ENCODE measurements at regions not wholly inside any gene's neighbourhood (a gene's known extent, or its start where the extent isn't known, plus 50 kb on each side); places are given as distances from the start of the nearest gene placed in this dataset.

DNA sequence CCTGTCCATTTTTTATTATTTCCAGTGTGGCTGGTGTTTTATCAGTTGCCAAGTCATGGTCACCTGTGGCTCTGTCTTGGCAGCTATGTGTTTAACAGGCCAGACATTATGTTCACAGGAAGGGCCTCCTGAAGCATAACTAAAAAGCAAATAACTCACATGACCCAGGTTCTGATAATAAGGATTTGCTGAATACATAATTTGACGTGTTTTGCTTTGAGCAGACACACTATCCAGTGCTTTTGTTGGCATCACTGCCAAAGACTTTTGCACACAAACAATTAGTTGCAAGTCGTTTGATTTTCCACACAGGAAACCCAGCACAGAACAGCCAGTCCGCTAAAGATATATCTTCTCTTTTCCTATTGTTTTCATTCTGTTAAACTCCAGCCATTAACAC is 173.6 kb downstream of the ARL4A start:
- no peak overlapping the region for H3K4me3 ChIP-seq (ENCODE audit: insufficient read depth, low read length)
- no peaks in the 10 kb centered on the region for H3K4me1 ChIP-seq (ENCODE audit: insufficient read depth, low read length)
- H2AFZ ChIP-seq (ENCODE audit: low read length), result peak overlapping the region; percentile 1
- no peaks in the 10 kb centered on the region for H3K9me3 ChIP-seq (ENCODE audit: low read depth, low read length)
- H3K27me3 ChIP-seq (ENCODE audit: insufficient read depth, low read length), result no peaks in the 10 kb centered on the region
- no peak overlapping the region for H3K4me2 ChIP-seq (ENCODE audit: insufficient read depth, low read length)
- H4K20me1 ChIP-seq (ENCODE audit: insufficient read depth, low read length), result no peaks in the 10 kb centered on the region
- H3K27ac ChIP-seq (ENCODE audit: low read depth, low read length), result no peak overlapping the region
- H3K79me2 ChIP-seq (ENCODE audit: insufficient read depth, low read length), result no peaks in the 10 kb centered on the region
- no peaks in the 10 kb centered on the region for H3K36me3 ChIP-seq (ENCODE audit: insufficient read depth, low read length)
- TF ChIP-seq, protein P1, sequence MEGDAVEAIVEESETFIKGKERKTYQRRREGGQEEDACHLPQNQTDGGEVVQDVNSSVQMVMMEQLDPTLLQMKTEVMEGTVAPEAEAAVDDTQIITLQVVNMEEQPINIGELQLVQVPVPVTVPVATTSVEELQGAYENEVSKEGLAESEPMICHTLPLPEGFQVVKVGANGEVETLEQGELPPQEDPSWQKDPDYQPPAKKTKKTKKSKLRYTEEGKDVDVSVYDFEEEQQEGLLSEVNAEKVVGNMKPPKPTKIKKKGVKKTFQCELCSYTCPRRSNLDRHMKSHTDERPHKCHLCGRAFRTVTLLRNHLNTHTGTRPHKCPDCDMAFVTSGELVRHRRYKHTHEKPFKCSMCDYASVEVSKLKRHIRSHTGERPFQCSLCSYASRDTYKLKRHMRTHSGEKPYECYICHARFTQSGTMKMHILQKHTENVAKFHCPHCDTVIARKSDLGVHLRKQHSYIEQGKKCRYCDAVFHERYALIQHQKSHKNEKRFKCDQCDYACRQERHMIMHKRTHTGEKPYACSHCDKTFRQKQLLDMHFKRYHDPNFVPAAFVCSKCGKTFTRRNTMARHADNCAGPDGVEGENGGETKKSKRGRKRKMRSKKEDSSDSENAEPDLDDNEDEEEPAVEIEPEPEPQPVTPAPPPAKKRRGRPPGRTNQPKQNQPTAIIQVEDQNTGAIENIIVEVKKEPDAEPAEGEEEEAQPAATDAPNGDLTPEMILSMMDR (IDR thresholded peaks at IDR 0.05; ENCODE audit: extremely low read depth, low read depth, low read length), result no peak
- no peak for DNase-seq (ENCODE audit: insufficient read length, low spot score, missing footprints)

DNA sequence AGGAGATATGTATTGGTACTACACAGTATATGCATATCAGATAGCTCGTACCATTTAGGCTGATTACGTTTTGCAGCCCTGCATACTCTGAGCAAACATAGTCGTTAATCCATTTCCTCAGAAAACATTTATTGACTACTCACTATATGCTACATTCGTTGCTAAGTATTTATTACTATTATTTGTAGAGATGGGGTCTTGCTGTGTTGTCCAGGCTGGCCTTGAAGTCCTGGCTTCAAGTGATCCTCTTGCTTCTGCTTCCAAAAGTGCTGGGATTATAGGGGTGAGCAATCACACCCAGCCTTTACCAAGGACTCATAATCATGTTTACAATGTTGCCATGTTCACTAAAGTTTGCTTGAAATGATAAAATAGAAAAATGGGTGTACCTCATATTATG is 174.7 kb downstream of the ARL4A start:
- Histone ChIP-seq H3K4me3 (ENCODE audit: insufficient read depth, low read length) (no peak overlapping the region), H3K27ac (ENCODE audit: low read depth, low read length) (no peak overlapping the region), H3K9me3 (ENCODE audit: low read depth, low read length) (no peaks in the 10 kb centered on the region), H4K20me1 (ENCODE audit: insufficient read depth, low read length) (no peaks in the 10 kb centered on the region), H3K4me1 (ENCODE audit: insufficient read depth, low read length) (no peaks in the 10 kb centered on the region), H3K36me3 (ENCODE audit: insufficient read depth, low read length) (no peaks in the 10 kb centered on the region), H2AFZ (ENCODE audit: low read length) (no peak overlapping the region), H3K27me3 (ENCODE audit: insufficient read depth, low read length) (no peaks in the 10 kb centered on the region), H3K79me2 (ENCODE audit: insufficient read depth, low read length) (no peaks in the 10 kb centered on the region), H3K4me2 (ENCODE audit: insufficient read depth, low read length) (no peak overlapping the region)
- TF ChIP-seq, protein P1 (IDR thresholded peaks at IDR 0.05; ENCODE audit: extremely low read depth, low read depth, low read length), result no peak
- no peak for DNase-seq (ENCODE audit: insufficient read length, low spot score, missing footprints)

DNA sequence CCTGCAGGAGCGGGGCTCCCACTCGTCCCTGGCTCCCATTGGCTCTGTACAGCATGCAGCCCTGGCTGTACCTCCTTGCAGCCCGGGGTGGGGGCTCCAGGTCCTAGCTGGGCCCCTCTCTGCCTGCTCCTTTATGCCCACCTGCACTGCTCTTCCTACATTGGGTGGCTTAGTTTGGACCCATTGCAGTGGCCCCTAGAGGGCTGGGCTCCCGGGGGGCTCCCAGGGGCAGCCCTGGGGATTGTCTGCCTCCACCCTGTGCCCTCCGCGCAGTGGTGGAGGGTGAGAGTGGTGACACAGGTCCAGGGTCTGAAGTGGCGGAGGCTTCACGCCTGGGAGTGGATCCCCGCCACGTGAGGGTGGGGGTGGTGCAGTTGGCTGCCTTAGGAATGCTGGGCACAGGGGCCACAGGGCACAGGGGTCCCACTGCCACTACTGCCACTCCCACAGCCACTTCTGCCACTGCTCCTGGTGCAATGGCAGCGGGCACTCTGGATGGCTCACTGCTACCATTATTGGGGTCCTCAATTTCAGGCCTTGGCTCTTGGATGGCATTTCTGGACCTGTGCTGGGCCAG is 177.1 kb downstream of the ARL4A start:
- Histone ChIP-seq H3K79me2 (ENCODE audit: insufficient read depth, low read length) (no peaks in the 10 kb centered on the region), H3K27me3 (ENCODE audit: insufficient read depth, low read length) (no peaks in the 10 kb centered on the region), H4K20me1 (ENCODE audit: insufficient read depth, low read length) (no peaks in the 10 kb centered on the region), H3K9me3 (ENCODE audit: low read depth, low read length) (no peaks in the 10 kb centered on the region), H2AFZ (ENCODE audit: low read length) (no peak overlapping the region), H3K36me3 (ENCODE audit: insufficient read depth, low read length) (no peaks in the 10 kb centered on the region), H3K27ac (ENCODE audit: low read depth, low read length) (no peak overlapping the region), H3K4me3 (ENCODE audit: insufficient read depth, low read length) (no peak overlapping the region), H3K4me2 (ENCODE audit: insufficient read depth, low read length) (no peak overlapping the region), H3K4me1 (ENCODE audit: insufficient read depth, low read length) (no peaks in the 10 kb centered on the region)
- TF ChIP-seq, protein P1 (IDR thresholded peaks at IDR 0.05; ENCODE audit: extremely low read depth, low read depth, low read length), result no peak
- no peak for DNase-seq (ENCODE audit: insufficient read length, low spot score, missing footprints)

DNA sequence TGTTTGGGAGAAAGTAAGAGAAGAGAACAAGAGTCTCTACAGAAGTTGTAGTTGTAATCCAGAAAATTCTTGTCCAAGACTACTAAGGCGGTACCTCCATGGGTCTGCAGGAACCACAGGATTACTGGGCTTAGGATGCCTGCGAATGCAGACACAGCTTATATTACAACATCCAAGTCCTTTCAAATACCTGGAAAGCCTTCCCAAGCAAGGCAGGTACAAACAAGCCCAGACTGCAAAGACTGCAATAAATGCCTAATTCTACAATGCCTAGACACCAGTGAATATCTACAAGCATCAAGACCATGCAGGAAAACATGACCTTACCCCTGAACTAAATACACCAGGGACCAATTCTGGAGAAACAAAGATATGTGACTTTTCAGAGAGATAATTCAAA is 178.2 kb downstream of the ARL4A start:
- no peaks in the 10 kb centered on the region for H3K4me1 ChIP-seq (ENCODE audit: insufficient read depth, low read length)
- H3K79me2 ChIP-seq (ENCODE audit: insufficient read depth, low read length), result no peaks in the 10 kb centered on the region
- H3K4me2 ChIP-seq (ENCODE audit: insufficient read depth, low read length), result no peak overlapping the region
- H3K27me3 ChIP-seq (ENCODE audit: insufficient read depth, low read length), result no peaks in the 10 kb centered on the region
- H2AFZ ChIP-seq (ENCODE audit: low read length), result no peak overlapping the region
- no peaks in the 10 kb centered on the region for H3K9me3 ChIP-seq (ENCODE audit: low read depth, low read length)
- TF ChIP-seq, protein P1 (IDR thresholded peaks at IDR 0.05; ENCODE audit: extremely low read depth, low read depth, low read length), result no peak
- H3K4me3 ChIP-seq (ENCODE audit: insufficient read depth, low read length), result no peak overlapping the region
- no peaks in the 10 kb centered on the region for H3K36me3 ChIP-seq (ENCODE audit: insufficient read depth, low read length)
- H3K27ac ChIP-seq (ENCODE audit: low read depth, low read length), result no peak overlapping the region
- no peaks in the 10 kb centered on the region for H4K20me1 ChIP-seq (ENCODE audit: insufficient read depth, low read length)
- DNase-seq (ENCODE audit: insufficient read length, low spot score, missing footprints), result no peak
